ENCODE measurements at regions not wholly inside any gene's neighbourhood (a gene's known extent, or its start where the extent isn't known, plus 50 kb on each side); places are given as distances from the start of the nearest gene placed in this dataset.

DNA sequence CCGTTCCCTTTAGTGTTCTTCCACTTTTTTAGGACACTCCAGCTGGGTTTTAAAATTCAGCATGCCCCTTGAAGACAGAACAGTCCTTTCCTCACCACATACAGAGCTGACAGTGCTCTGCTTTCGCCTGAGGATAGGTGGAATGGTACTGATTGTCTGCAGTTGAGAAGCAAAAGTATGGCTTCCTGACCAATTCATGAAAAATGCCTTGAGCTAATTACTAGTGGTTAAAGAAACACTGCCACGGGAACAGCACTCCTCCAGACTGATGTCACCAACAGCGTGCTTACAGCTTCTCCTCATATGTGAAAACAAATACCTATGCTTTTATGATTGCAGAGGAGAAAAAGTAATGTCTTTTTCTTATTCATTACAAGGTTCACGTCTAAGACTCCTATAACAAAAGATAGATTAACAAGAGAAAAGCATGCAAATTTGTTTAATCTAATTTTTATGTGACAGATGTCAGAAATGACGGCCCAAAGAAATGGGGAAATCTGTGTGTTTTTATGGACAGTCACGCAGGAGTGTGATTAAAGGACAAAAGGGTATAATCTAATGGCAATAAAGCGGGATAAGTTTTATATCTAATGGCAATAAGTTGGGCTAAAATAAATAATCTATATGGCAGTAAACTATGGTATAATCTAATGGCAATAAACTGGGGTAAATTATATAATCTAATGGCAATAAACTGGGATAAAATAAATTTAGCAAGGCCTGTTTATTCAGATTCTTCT lies 123.4 kb upstream of the ARHGAP42 start:
- Histone ChIP-seq H3K4me3 (ENCODE audit: low read length in 2 of 2) (no peak overlapping the region), H3K4me1 (ENCODE audit: insufficient read depth, low read length) (no peaks in the 10 kb centered on the region), H3K27me3 (ENCODE audit: insufficient read depth, low read length) (no peaks in the 10 kb centered on the region), H3K36me3 (ENCODE audit: insufficient read depth, low read length) (no peaks in the 10 kb centered on the region), H3K27ac (ENCODE audit: low read depth, low read length) (no peak overlapping the region), H3K9me3 (ENCODE audit: control insufficient read depth in 1 of 2, low read length in 2 of 2) (no peaks in the 10 kb centered on the region)
- Mint-ChIP-seq H3K27me3 (no peaks in the 10 kb centered on the region), H3K27ac (no peak overlapping the region), H3K36me3 (no peaks in the 10 kb centered on the region), H3K4me1 (no peaks in the 10 kb centered on the region), H3K9me3 (peaks cover 0 to 8% (median 2%) of the 10 kb centered on the region in 8 donors), H3K4me3 (peak overlapping the region in 1 of 8 donors; percentile 9)
- intact Hi-C loops (cut with micrococcal nuclease) = no loop called here
- ChIA-PET POLR2A (ENCODE audit: partially characterized antibody) (no interaction called here), CTCF (ENCODE audit: partially characterized antibody) (no interaction called here)
- DNase-seq = no peak

DNA sequence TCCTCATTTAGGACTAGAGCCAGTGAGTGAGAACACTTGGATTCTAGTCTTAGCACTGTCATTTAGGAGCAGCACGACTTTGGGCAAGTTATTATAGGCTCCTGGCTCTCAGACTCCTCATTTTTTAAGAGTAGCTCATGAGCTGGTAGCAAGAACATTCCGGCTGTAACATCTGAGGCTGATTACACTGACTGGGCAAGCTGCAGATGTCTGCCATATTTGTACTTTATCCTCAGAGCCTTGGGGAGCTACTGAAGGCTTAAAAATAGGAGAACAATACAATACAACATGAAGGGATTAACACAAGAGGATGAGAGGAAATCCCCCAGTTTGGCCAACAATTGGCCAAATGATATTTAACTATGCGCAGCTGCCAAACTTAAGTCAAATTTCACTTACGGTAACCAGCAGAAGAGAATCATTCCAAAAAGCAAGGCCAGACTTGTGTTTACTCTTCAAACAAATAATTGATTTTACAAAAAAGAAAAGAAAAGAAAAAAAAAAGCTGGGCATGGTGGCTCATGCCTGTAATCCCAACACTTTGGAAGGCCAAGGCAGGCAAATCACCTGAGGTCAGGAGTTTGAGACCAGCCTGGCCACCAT lies 113.1 kb upstream of the ARHGAP42 start:
- Mint-ChIP-seq H3K36me3 (no peaks in the 10 kb centered on the region), H3K27me3 (no peaks in the 10 kb centered on the region), H3K27ac (no peak overlapping the region), H3K4me3 (no peak overlapping the region), H3K9me3 (peaks cover 0 to 13% (median under 1%) of the 10 kb centered on the region in 8 donors), H3K4me1 (no peaks in the 10 kb centered on the region)
- Histone ChIP-seq H3K27me3 (ENCODE audit: insufficient read depth, low read length) (no peaks in the 10 kb centered on the region), H3K4me1 (ENCODE audit: insufficient read depth, low read length) (no peaks in the 10 kb centered on the region), H3K4me3 (ENCODE audit: low read length in 2 of 2) (no peak overlapping the region), H3K27ac (ENCODE audit: low read depth, low read length) (no peak overlapping the region), H3K36me3 (ENCODE audit: insufficient read depth, low read length) (no peaks in the 10 kb centered on the region), H3K9me3 (ENCODE audit: control insufficient read depth in 1 of 2, low read length in 2 of 2) (no peaks in the 10 kb centered on the region)
- POLR2A ChIA-PET (ENCODE audit: partially characterized antibody) = no interaction called here
- CTCF ChIA-PET (ENCODE audit: partially characterized antibody) = no interaction called here
- no peak for DNase-seq
- intact Hi-C loops (cut with micrococcal nuclease) = no loop called here

GRCh38 chr11:100574894-100575769 lies 112.0 kb upstream of the ARHGAP42 start:
- Mint-ChIP-seq H3K9me3 (peaks cover 0 to 13% (median 2%) of the 10 kb centered on the region in 8 donors), H3K36me3 (no peaks in the 10 kb centered on the region), H3K27me3 (no peaks in the 10 kb centered on the region), H3K4me1 (no peaks in the 10 kb centered on the region), H3K27ac (no peak overlapping the region), H3K4me3 (no peak overlapping the region)
- H3K4me1 ChIP-seq (ENCODE audit: insufficient read depth, low read length) = no peaks in the 10 kb centered on the region
- H3K9me3 ChIP-seq (ENCODE audit: control insufficient read depth in 1 of 2, low read length in 2 of 2) = no peaks in the 10 kb centered on the region
- H3K4me3 ChIP-seq (ENCODE audit: low read length in 2 of 2) = no peak overlapping the region
- CTCF ChIA-PET (ENCODE audit: partially characterized antibody) = no interaction called here
- DNase-seq = no peak
- POLR2A ChIA-PET (ENCODE audit: partially characterized antibody) = no interaction called here
- H3K27ac ChIP-seq (ENCODE audit: low read depth, low read length) = no peak overlapping the region
- H3K27me3 ChIP-seq (ENCODE audit: insufficient read depth, low read length) = no peaks in the 10 kb centered on the region
- no peaks in the 10 kb centered on the region for H3K36me3 ChIP-seq (ENCODE audit: insufficient read depth, low read length)
- intact Hi-C loops (cut with micrococcal nuclease) = no loop called here

- ChIA-PET POLR2A (ENCODE audit: partially characterized antibody) (no interaction called here), CTCF (ENCODE audit: partially characterized antibody) (no interaction called here)
- Mint-ChIP-seq H3K36me3 (no peaks in the 10 kb centered on the region), H3K4me3 (no peak overlapping the region), H3K27ac (no peak overlapping the region), H3K27me3 (no peaks in the 10 kb centered on the region), H3K9me3 (peaks cover 0 to 13% (median 2%) of the 10 kb centered on the region in 8 donors), H3K4me1 (no peaks in the 10 kb centered on the region)
- H3K27me3 ChIP-seq (ENCODE audit: insufficient read depth, low read length) = no peaks in the 10 kb centered on the region
- no peak overlapping the region for H3K27ac ChIP-seq (ENCODE audit: low read depth, low read length)
- H3K36me3 ChIP-seq (ENCODE audit: insufficient read depth, low read length) = no peaks in the 10 kb centered on the region
- no peaks in the 10 kb centered on the region for H3K9me3 ChIP-seq (ENCODE audit: control insufficient read depth in 1 of 2, low read length in 2 of 2)
- no peak for DNase-seq
- intact Hi-C loops (cut with micrococcal nuclease) = no loop called here
- H3K4me1 ChIP-seq (ENCODE audit: insufficient read depth, low read length) = no peaks in the 10 kb centered on the region
- no peak overlapping the region for H3K4me3 ChIP-seq (ENCODE audit: low read length in 2 of 2)
These were observed 111.0 kb upstream of the ARHGAP42 start for GRCh38 chr11:100575860-100576717.

DNA sequence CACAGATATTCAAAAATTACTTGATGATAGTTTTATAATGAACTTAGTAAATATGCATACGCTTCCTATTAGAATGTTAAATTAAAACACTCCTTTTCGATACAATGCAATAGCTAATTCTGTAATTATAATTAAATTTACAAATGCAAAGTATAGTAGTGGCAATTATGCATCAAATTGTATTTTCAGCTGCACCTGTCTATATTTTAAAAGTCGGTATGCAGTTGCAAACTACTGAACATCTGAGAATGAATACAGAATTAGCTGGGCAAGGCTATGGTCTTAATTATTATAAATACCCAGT lies 110.4 kb upstream of the ARHGAP42 start:
- Mint-ChIP-seq H3K27ac (no peak overlapping the region), H3K4me3 (no peak overlapping the region), H3K27me3 (no peaks in the 10 kb centered on the region), H3K4me1 (no peaks in the 10 kb centered on the region), H3K36me3 (no peaks in the 10 kb centered on the region), H3K9me3 (peaks cover 0 to 8% (median 2%) of the 10 kb centered on the region in 8 donors)
- no peaks in the 10 kb centered on the region for H3K9me3 ChIP-seq (ENCODE audit: control insufficient read depth in 1 of 2, low read length in 2 of 2)
- H3K27ac ChIP-seq (ENCODE audit: low read depth, low read length) = no peak overlapping the region
- H3K4me3 ChIP-seq (ENCODE audit: low read length in 2 of 2) = no peak overlapping the region
- no peaks in the 10 kb centered on the region for H3K27me3 ChIP-seq (ENCODE audit: insufficient read depth, low read length)
- H3K36me3 ChIP-seq (ENCODE audit: insufficient read depth, low read length) = no peaks in the 10 kb centered on the region
- ChIA-PET POLR2A (ENCODE audit: partially characterized antibody) (no interaction called here), CTCF (ENCODE audit: partially characterized antibody) (no interaction called here)
- intact Hi-C loops (cut with micrococcal nuclease) = no loop called here
- no peaks in the 10 kb centered on the region for H3K4me1 ChIP-seq (ENCODE audit: insufficient read depth, low read length)
- DNase-seq = no peak

DNA sequence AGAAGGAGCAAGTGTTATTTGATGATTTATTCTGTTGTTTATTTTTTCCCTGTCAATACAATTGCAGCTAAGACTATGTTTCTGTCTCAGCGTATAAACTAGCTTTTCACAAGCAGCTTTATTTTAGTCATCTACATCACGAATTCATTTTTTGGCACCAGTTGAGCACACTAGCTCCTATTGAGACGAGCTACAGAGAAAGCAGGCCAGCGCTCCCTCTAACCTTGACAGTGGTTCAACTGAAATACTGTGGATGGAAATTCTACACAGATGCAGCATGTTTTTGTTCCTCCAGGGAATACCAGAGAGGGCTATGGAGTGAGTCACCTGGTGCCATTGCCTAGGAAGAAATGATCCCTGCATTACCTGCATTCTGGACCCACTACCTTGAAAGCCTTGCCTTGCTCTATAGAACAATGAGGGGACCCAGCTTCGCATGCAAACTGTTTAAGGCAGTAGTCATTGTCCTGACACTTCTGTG lies 108.2 kb upstream of the ARHGAP42 start:
- Histone ChIP-seq H3K9me3 (ENCODE audit: control insufficient read depth in 1 of 2, low read length in 2 of 2) (no peaks in the 10 kb centered on the region), H3K4me1 (ENCODE audit: insufficient read depth, low read length) (no peaks in the 10 kb centered on the region), H3K4me3 (ENCODE audit: low read length in 2 of 2) (no peak overlapping the region), H3K27ac (ENCODE audit: low read depth, low read length) (no peak overlapping the region), H3K27me3 (ENCODE audit: insufficient read depth, low read length) (no peaks in the 10 kb centered on the region), H3K36me3 (ENCODE audit: insufficient read depth, low read length) (no peaks in the 10 kb centered on the region)
- ChIA-PET POLR2A (ENCODE audit: partially characterized antibody) (no interaction called here), CTCF (ENCODE audit: partially characterized antibody) (no interaction called here)
- Mint-ChIP-seq H3K36me3 (no peaks in the 10 kb centered on the region), H3K4me1 (no peaks in the 10 kb centered on the region), H3K27me3 (no peaks in the 10 kb centered on the region), H3K4me3 (no peak overlapping the region), H3K27ac (no peak overlapping the region), H3K9me3 (peaks cover 0 to 6% (median under 1%) of the 10 kb centered on the region in 8 donors)
- no peak for DNase-seq
- intact Hi-C loops (cut with micrococcal nuclease) = no loop called here

GRCh38 chr11:100581318-100581717 lies 105.8 kb upstream of the ARHGAP42 start:
- ChIA-PET POLR2A (ENCODE audit: partially characterized antibody) (no interaction called here), CTCF (ENCODE audit: partially characterized antibody) (no interaction called here)
- Mint-ChIP-seq H3K4me1 (no peaks in the 10 kb centered on the region), H3K36me3 (no peaks in the 10 kb centered on the region), H3K27ac (no peak overlapping the region), H3K9me3 (peaks cover 0 to 8% (median 4%) of the 10 kb centered on the region in 8 donors), H3K4me3 (no peak overlapping the region), H3K27me3 (no peaks in the 10 kb centered on the region)
- no peaks in the 10 kb centered on the region for H3K27me3 ChIP-seq (ENCODE audit: insufficient read depth, low read length)
- DNase-seq = no peak
- no peaks in the 10 kb centered on the region for H3K36me3 ChIP-seq (ENCODE audit: insufficient read depth, low read length)
- H3K4me3 ChIP-seq (ENCODE audit: low read length in 2 of 2) = no peak overlapping the region
- intact Hi-C loops (cut with micrococcal nuclease) = no loop called here
- H3K4me1 ChIP-seq (ENCODE audit: insufficient read depth, low read length) = no peaks in the 10 kb centered on the region
- no peak overlapping the region for H3K27ac ChIP-seq (ENCODE audit: low read depth, low read length)
- no peaks in the 10 kb centered on the region for H3K9me3 ChIP-seq (ENCODE audit: control insufficient read depth in 1 of 2, low read length in 2 of 2)
